ENCODE measurements at regions not wholly inside any gene's neighbourhood (a gene's known extent, or its start where the extent isn't known, plus 50 kb on each side); places are given as distances from the start of the nearest gene placed in this dataset.
A peak's percentile ranks its signal among the peaks of the same experiment; 100 is the strongest.

GRCh38 chr10:94133239-94133638, 139.5 kb downstream of the PLCE1 start:
- no peaks in the 10 kb centered on the region; the same call in 1 of the 2 replicates for H3K27me3 Mint-ChIP-seq (ENCODE audit: insufficient read depth)
- no peak overlapping the region for H3K4me3 Mint-ChIP-seq
- no peaks in the 10 kb centered on the region for H3K36me3 Mint-ChIP-seq (ENCODE audit: low read depth)
- H3K27ac Mint-ChIP-seq = no peak overlapping the region
- peaks cover 61% of the 10 kb centered on the region for H3K4me1 Mint-ChIP-seq (ENCODE audit: low read depth)
- TF ChIP-seq, protein P1, sequence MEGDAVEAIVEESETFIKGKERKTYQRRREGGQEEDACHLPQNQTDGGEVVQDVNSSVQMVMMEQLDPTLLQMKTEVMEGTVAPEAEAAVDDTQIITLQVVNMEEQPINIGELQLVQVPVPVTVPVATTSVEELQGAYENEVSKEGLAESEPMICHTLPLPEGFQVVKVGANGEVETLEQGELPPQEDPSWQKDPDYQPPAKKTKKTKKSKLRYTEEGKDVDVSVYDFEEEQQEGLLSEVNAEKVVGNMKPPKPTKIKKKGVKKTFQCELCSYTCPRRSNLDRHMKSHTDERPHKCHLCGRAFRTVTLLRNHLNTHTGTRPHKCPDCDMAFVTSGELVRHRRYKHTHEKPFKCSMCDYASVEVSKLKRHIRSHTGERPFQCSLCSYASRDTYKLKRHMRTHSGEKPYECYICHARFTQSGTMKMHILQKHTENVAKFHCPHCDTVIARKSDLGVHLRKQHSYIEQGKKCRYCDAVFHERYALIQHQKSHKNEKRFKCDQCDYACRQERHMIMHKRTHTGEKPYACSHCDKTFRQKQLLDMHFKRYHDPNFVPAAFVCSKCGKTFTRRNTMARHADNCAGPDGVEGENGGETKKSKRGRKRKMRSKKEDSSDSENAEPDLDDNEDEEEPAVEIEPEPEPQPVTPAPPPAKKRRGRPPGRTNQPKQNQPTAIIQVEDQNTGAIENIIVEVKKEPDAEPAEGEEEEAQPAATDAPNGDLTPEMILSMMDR (IDR thresholded peaks at IDR 0.05) = no peak
- peak; percentile 17 for DNase-seq
- H3K9me3 Mint-ChIP-seq = no peaks in the 10 kb centered on the region

- Mint-ChIP-seq H3K36me3 (ENCODE audit: low read depth) (no peaks in the 10 kb centered on the region), H3K27me3 (ENCODE audit: insufficient read depth) (no peaks in the 10 kb centered on the region; the same call in 1 of the 2 replicates), H3K4me3 (no peak overlapping the region), H3K4me1 (ENCODE audit: low read depth) (peaks cover 26% of the 10 kb centered on the region), H3K27ac (no peak overlapping the region), H3K9me3 (no peaks in the 10 kb centered on the region)
- TF ChIP-seq, protein P1 (IDR thresholded peaks at IDR 0.05) = no peak
- DNase-seq = no peak
Measured at GRCh38 chr10:94137747-94138146, 144.0 kb downstream of the PLCE1 start.

DNA sequence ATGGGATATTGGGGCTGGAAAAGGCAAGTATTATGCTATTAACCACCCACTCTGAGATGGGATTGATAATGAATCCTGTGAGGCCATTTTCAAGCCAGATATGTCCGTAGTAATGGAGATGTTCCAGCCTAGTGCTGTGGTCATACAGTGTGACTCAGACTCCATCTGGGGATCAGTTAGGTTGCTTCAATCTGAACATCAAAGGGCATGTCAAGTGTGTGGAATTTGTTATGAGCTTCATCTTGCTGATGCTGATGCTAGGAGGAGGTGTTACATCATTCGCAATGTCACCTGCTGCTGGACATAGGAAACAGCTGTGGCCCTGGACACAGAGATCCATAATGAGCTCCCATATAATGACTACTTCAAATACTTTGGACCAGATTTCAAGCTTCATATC, 144.7 kb downstream of the PLCE1 start:
- Mint-ChIP-seq H3K27me3 (ENCODE audit: insufficient read depth) (no peaks in the 10 kb centered on the region; the same call in 1 of the 2 replicates), H3K9me3 (no peaks in the 10 kb centered on the region), H3K27ac (no peak overlapping the region), H3K36me3 (ENCODE audit: low read depth) (no peaks in the 10 kb centered on the region), H3K4me1 (ENCODE audit: low read depth) (peaks cover 20% of the 10 kb centered on the region), H3K4me3 (no peak overlapping the region)
- TF ChIP-seq, protein P1 (IDR thresholded peaks at IDR 0.05) = no peak
- DNase-seq = no peak

DNA sequence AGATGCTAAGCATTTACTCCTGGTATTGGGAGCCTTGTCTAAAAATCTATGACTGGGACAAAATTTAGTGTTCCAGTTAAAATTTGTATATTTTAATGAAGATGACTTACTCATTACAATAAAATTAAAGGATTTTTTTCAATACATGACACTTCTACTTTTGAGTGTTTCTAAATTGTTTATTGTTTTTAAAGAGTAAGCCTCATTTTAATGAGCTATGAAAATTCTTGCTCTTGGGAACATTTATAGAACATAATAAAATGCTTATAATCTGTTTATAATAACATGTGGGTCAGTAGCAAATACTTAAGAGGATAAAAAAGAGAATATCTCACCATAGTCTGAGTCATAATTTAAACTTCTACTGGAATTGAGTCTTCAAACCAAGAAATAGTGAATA, 149.5 kb downstream of the PLCE1 start:
- Mint-ChIP-seq H3K36me3 (ENCODE audit: low read depth) (no peaks in the 10 kb centered on the region), H3K4me1 (ENCODE audit: low read depth) (peaks cover 5% of the 10 kb centered on the region), H3K4me3 (no peak overlapping the region), H3K27ac (no peak overlapping the region), H3K27me3 (ENCODE audit: insufficient read depth) (peaks cover 2% of the 10 kb centered on the region), H3K9me3 (no peaks in the 10 kb centered on the region)
- TF ChIP-seq, protein P1 (IDR thresholded peaks at IDR 0.05) = no peak
- DNase-seq = no peak

DNA sequence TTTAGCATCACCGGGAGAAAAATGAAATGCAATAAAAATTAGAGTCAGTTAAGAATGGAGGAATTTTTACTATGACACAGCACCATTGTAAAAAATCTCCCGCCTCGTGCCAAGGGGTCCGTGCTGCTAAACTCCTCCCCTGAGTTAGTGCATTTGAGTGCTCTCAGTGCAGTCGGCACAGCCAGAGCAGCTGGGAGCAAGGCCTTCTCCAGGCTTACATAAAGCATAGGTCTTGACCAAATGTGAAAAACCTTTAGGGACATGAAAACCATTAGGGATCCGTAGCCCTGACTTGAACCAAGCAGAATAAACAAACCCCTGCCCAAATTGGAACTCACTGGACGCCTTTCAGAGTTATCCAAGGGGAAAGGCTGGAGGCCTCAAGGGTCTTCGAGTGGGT, 152.6 kb downstream of the PLCE1 start:
- no peak overlapping the region for H3K4me3 Mint-ChIP-seq
- H3K27ac Mint-ChIP-seq = no peak overlapping the region
- H3K9me3 Mint-ChIP-seq = no peaks in the 10 kb centered on the region
- TF ChIP-seq, protein P1 (IDR thresholded peaks at IDR 0.05) = no peak
- H3K27me3 Mint-ChIP-seq (ENCODE audit: insufficient read depth) = peaks cover 13% of the 10 kb centered on the region
- no peaks in the 10 kb centered on the region for H3K4me1 Mint-ChIP-seq (ENCODE audit: low read depth)
- no peak for DNase-seq
- H3K36me3 Mint-ChIP-seq (ENCODE audit: low read depth) = no peaks in the 10 kb centered on the region

- no peak overlapping the region for H3K4me3 Mint-ChIP-seq
- no peaks in the 10 kb centered on the region for H3K9me3 Mint-ChIP-seq
- H3K27me3 Mint-ChIP-seq (ENCODE audit: insufficient read depth) = peaks cover 15% of the 10 kb centered on the region
- no peak overlapping the region for H3K27ac Mint-ChIP-seq
- no peaks in the 10 kb centered on the region for H3K4me1 Mint-ChIP-seq (ENCODE audit: low read depth)
- no peak for DNase-seq
- no peaks in the 10 kb centered on the region for H3K36me3 Mint-ChIP-seq (ENCODE audit: low read depth)
- TF ChIP-seq, protein P1 (IDR thresholded peaks at IDR 0.05) = no peak
Measured at GRCh38 chr10:94146746-94147145, 153.0 kb downstream of the PLCE1 start.
